Ascending aorta (tissue), 2 donors: ENCODE measurements at regions not wholly inside any gene's neighbourhood (a gene's known extent, or its start where the extent isn't known, plus 50 kb on each side); places are given as distances from the start of the nearest gene placed in this dataset.

ENCODE experiments used
- DNase-seq, 2 donors: peaks; one replicate each; pipeline ENCODE4 v3.0.0-alpha.2; 2019; ENCODE audit warnings: low spot score in 2 of 2
- H3K27ac ChIP-seq, 2 donors: fragments of 200-600 bp; sonication (generic); one replicate each; pipeline ENCODE4 v1.5.1; 2016 to 2017; ENCODE audit warnings: mild to moderate bottlenecking in 1 of 2
- H3K27me3 ChIP-seq: fragments of 200-600 bp; sonication (generic); one replicate; pipeline ENCODE4 v1.5.1; 2017
- H3K36me3 ChIP-seq, 2 donors: fragments of 200-600 bp; sonication (generic); one replicate each; pipeline ENCODE4 v1.5.1; 2016
- H3K4me1 ChIP-seq, 2 donors: fragments of 200-600 bp; sonication (generic); one replicate each; pipeline ENCODE4 v1.5.1; 2016 to 2017; ENCODE audit warnings: mild to moderate bottlenecking in 1 of 2
- H3K4me3 ChIP-seq, 2 donors: fragments of 200-600 bp; sonication (generic); one replicate each; pipeline ENCODE4 v1.5.1; 2016 to 2017; ENCODE audit warnings: mild to moderate bottlenecking in 1 of 2
- H3K9me3 ChIP-seq, 2 donors: fragments of 200-600 bp; sonication (generic); one replicate each; pipeline ENCODE4 v1.5.1; 2016
- intact Hi-C: fragments of 100-400 bp; cut with DNase I; formaldehyde crosslinking; loops from one replicate; pipeline ENCODE4 v1.15.1; 2023
- TF ChIP-seq, protein P1 (sequence below), 3 experiments: fragments of 200-600 bp in 2 of 3; fragments of 450-650 bp in 1 of 3; sonication (generic) in 2 of 3; IDR thresholded peaks; one replicate each; pipeline ENCODE4 v1.5.1; 2016 to 2019; ENCODE audit warnings: antibody characterized with exemption in 3 of 3, mild to moderate bottlenecking in 1 of 3, moderate library complexity in 1 of 3

- intact Hi-C loops, result no loop called here
- no peaks in the 10 kb centered on the region for H3K36me3 ChIP-seq
- no peak for DNase-seq
- TF ChIP-seq, protein P1, sequence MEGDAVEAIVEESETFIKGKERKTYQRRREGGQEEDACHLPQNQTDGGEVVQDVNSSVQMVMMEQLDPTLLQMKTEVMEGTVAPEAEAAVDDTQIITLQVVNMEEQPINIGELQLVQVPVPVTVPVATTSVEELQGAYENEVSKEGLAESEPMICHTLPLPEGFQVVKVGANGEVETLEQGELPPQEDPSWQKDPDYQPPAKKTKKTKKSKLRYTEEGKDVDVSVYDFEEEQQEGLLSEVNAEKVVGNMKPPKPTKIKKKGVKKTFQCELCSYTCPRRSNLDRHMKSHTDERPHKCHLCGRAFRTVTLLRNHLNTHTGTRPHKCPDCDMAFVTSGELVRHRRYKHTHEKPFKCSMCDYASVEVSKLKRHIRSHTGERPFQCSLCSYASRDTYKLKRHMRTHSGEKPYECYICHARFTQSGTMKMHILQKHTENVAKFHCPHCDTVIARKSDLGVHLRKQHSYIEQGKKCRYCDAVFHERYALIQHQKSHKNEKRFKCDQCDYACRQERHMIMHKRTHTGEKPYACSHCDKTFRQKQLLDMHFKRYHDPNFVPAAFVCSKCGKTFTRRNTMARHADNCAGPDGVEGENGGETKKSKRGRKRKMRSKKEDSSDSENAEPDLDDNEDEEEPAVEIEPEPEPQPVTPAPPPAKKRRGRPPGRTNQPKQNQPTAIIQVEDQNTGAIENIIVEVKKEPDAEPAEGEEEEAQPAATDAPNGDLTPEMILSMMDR (IDR thresholded peaks at IDR 0.05), result no peak
- no peaks in the 10 kb centered on the region for H3K9me3 ChIP-seq
- no peak overlapping the region for H3K4me3 ChIP-seq
- no peaks in the 10 kb centered on the region for H3K4me1 ChIP-seq
- no peaks in the 10 kb centered on the region for H3K27me3 ChIP-seq
- no peak overlapping the region for H3K27ac ChIP-seq
Measured at GRCh38 chr13:111394211-111394922, 73.9 kb downstream of the TEX29 start.

GRCh38 chr13:111395511-111396393 is 75.3 kb downstream of the TEX29 start:
- H3K4me1 ChIP-seq, result no peaks in the 10 kb centered on the region
- TF ChIP-seq, protein P1 (IDR thresholded peaks at IDR 0.05), result no peak
- no peak overlapping the region for H3K4me3 ChIP-seq
- DNase-seq, result peak in 1 of 2 donors; percentile 45
- H3K9me3 ChIP-seq, result no peaks in the 10 kb centered on the region
- no peaks in the 10 kb centered on the region for H3K36me3 ChIP-seq
- no peaks in the 10 kb centered on the region for H3K27me3 ChIP-seq
- intact Hi-C loops, result no loop called here
- no peak overlapping the region for H3K27ac ChIP-seq

DNA sequence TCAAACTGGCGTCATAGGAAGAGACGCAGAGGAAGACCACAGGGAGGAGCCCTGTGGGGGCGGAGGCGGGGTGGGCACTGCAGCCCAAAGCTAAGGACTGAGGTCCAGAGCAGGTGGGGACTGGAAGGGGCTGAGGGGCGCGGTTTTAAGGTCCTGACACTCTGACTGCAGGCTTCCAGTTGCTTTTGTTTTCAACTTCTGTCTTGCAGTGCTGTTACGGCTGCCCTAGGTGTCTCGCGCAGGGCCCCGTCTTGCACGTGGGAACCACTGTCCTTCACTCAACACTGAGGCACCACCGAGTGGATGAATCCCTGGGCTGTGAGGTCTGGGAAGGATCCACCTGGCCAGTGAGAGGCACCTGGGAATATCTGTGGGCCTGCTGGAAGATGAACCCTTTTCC is 76.0 kb downstream of the TEX29 start:
- intact Hi-C loops, result no loop called here
- no peak overlapping the region for H3K27ac ChIP-seq
- H3K4me3 ChIP-seq, result no peak overlapping the region
- H3K4me1 ChIP-seq, result no peaks in the 10 kb centered on the region
- H3K27me3 ChIP-seq, result no peaks in the 10 kb centered on the region
- H3K36me3 ChIP-seq, result no peaks in the 10 kb centered on the region
- DNase-seq, result peak in 1 of 2 donors; percentile 37
- H3K9me3 ChIP-seq, result no peaks in the 10 kb centered on the region
- TF ChIP-seq, protein P1 (IDR thresholded peaks at IDR 0.05), result no peak

GRCh38 chr13:111397202-111397880 is 76.9 kb downstream of the TEX29 start:
- intact Hi-C loops, result no loop called here
- H3K36me3 ChIP-seq, result no peaks in the 10 kb centered on the region
- H3K4me1 ChIP-seq, result no peaks in the 10 kb centered on the region
- DNase-seq, result peak in 1 of 2 donors; percentile 53
- H3K27ac ChIP-seq, result no peak overlapping the region
- TF ChIP-seq, protein P1 (IDR thresholded peaks at IDR 0.05), result no peak
- H3K9me3 ChIP-seq, result no peaks in the 10 kb centered on the region
- H3K27me3 ChIP-seq, result no peaks in the 10 kb centered on the region
- no peak overlapping the region for H3K4me3 ChIP-seq

- TF ChIP-seq, protein P1 (IDR thresholded peaks at IDR 0.05), result no peak
- Histone ChIP-seq H3K36me3 (no peaks in the 10 kb centered on the region), H3K27me3 (no peaks in the 10 kb centered on the region), H3K9me3 (no peaks in the 10 kb centered on the region), H3K4me3 (no peak overlapping the region), H3K4me1 (no peaks in the 10 kb centered on the region), H3K27ac (no peak overlapping the region)
- intact Hi-C loops, result no loop called here
- DNase-seq, result no peak
Measured at GRCh38 chr13:111398196-111398595, 77.8 kb downstream of the TEX29 start.
